ENCODE measurements at regions not wholly inside any gene's neighbourhood (a gene's known extent, or its start where the extent isn't known, plus 50 kb on each side); places are given as distances from the start of the nearest gene placed in this dataset.

- Mint-ChIP-seq H3K9me3 (ENCODE audit: low read depth) (no peaks in the 10 kb centered on the region), H3K4me1 (ENCODE audit: low read depth) (peaks cover 27% of the 10 kb centered on the region), H3K27me3 (no peaks in the 10 kb centered on the region), H3K4me3 (no peak overlapping the region), H3K36me3 (no peaks in the 10 kb centered on the region), H3K27ac (no peak overlapping the region)
These were observed 215.6 kb downstream of the PDCD6IP start for GRCh38 chr3:34013818-34014570.

DNA sequence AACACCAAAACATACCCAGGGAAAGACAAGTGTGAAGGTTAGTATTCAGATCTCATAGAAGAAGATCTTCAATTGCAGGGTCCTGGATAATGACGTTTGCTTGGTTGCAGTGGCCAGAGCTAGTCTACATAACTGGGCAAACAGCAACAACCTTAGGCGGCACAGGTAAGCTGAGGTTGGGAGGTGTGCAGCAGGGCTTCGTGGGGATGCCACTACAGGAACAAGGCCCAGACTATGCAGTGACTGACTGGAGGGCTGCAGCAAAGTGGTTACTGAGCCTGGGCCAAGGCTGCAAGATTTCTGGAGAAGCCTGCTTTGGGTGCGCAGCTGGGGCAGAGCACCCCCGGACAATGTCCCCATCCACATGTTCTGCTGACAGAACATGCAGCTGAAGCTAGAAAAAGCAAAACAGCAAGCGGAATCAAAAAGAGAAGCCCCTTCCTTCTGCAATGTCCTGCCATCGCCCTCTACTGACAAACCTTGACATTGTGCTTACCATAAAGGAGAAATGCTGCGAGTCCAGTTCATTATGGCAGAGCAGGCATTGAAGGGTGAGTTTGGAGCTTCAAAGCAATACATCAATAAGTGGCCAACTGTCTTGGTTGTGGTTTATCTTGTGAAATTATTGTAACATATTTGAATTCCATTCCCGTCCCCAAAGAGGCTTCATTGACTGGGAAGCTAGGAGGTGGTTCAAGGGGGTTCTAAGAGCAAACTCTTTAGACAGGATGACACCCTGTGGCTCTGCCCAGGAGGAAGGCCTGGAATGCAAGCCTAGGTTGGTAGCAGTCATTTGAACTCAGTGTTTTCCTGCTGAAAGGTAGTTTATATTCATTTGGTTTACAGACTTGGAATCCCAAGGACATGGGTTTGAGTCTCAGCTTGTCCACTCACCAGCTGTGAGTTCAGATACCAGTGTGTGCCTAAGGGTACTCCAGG, 217.0 kb downstream of the PDCD6IP start:
- H3K4me3 Mint-ChIP-seq: no peak overlapping the region
- no peaks in the 10 kb centered on the region for H3K9me3 Mint-ChIP-seq (ENCODE audit: low read depth)
- no peaks in the 10 kb centered on the region for H3K27me3 Mint-ChIP-seq
- H3K4me1 Mint-ChIP-seq (ENCODE audit: low read depth): peaks cover 37% of the 10 kb centered on the region
- H3K27ac Mint-ChIP-seq: no peak overlapping the region
- H3K36me3 Mint-ChIP-seq: peaks cover 2% of the 10 kb centered on the region

DNA sequence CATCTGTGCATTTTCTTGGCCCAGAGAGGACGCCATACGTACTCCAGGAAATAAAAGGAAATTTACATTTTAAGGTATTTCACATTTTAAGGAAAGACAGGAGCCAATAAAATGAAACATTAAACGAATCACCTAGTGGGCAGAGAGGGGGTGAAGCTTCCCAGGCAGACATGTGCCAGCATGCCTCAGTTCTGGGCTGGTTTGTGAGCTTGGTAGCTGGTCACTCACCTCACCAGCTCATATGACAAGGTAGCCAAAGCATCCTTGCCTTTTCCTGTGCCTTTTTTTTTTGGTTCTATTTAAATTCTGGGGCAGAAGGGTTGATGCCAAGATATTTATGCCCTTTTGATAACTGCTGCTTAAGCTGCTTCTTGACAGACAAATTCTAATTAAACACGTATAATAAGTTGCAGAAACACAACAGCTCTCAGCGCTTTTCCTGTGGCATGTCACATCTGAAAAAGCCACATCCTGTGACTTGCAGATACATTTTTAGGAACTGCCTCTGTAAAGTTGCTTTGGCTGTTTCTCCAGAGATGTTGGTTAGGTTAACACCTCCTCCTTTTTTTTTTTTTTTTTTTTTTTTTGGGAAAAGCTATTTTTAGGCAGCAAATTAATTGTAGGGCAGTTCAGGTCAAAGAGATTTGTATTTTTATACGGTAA, 218.6 kb downstream of the PDCD6IP start:
- H3K27ac Mint-ChIP-seq: peak overlapping the region; percentile 35
- peak overlapping the region; percentile 55 for H3K4me3 Mint-ChIP-seq

DNA sequence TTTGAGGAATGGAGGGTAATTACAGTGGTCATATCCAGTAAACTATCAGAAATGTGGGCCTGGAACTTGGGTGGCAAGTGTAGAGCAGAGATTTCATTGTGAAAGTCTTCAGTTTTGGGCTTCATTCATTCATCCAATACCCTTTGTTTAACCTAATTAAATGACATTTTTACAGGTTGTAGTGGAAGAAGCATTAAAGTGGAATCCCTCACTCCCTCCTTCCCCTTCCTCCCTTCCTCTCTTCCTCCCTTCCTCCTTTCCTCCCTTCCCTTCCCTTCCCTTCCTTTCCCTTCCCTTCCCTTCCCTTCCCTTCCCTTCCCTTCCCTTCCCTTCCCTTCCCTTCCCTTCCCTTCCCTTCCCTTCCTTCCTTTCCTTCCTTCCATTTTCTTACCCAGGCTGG, 219.3 kb downstream of the PDCD6IP start:
- Mint-ChIP-seq H3K4me3 (peak overlapping the region; percentile 46), H3K27me3 (no peaks in the 10 kb centered on the region), H3K9me3 (ENCODE audit: low read depth) (no peaks in the 10 kb centered on the region), H3K4me1 (ENCODE audit: low read depth) (peaks cover 43% of the 10 kb centered on the region), H3K27ac (peak overlapping the region; percentile 47), H3K36me3 (peaks cover 2% of the 10 kb centered on the region)

More for the DNA sequence above, 218.6 kb downstream of the PDCD6IP start:
- H3K9me3 Mint-ChIP-seq (ENCODE audit: low read depth): no peaks in the 10 kb centered on the region
- peaks cover 43% of the 10 kb centered on the region for H3K4me1 Mint-ChIP-seq (ENCODE audit: low read depth)
- H3K27me3 Mint-ChIP-seq: no peaks in the 10 kb centered on the region
- H3K36me3 Mint-ChIP-seq: peaks cover 2% of the 10 kb centered on the region

GRCh38 chr3:34019158-34019557, 220.7 kb downstream of the PDCD6IP start:
- Mint-ChIP-seq H3K4me3 (no peak overlapping the region), H3K9me3 (ENCODE audit: low read depth) (no peaks in the 10 kb centered on the region), H3K27me3 (no peaks in the 10 kb centered on the region), H3K36me3 (peaks cover 2% of the 10 kb centered on the region), H3K4me1 (ENCODE audit: low read depth) (peaks cover 43% of the 10 kb centered on the region), H3K27ac (no peak overlapping the region)

DNA sequence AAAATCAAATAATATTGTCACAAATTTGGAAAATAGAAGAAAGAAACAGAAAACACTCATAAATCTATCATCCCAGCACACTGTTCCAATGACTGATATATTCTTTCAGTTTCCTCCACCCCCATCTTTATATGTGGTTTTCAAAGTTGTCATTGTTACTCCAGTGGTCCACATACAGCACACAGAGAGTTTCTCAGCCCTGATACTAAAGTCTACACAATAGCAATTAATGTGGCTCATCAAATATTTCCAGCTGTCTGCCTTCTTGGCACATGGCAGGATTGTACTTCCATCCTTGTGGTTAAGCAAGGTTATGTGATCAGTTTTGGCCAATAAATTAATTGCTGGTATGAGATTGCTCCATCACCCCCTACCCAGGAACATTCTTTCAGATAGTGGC, 221.7 kb downstream of the PDCD6IP start:
- H3K36me3 Mint-ChIP-seq: peaks cover 2% of the 10 kb centered on the region
- H3K27me3 Mint-ChIP-seq: no peaks in the 10 kb centered on the region
- H3K4me3 Mint-ChIP-seq: no peak overlapping the region
- peaks cover 43% of the 10 kb centered on the region for H3K4me1 Mint-ChIP-seq (ENCODE audit: low read depth)
- H3K9me3 Mint-ChIP-seq (ENCODE audit: low read depth): no peaks in the 10 kb centered on the region
- no peak overlapping the region for H3K27ac Mint-ChIP-seq

DNA sequence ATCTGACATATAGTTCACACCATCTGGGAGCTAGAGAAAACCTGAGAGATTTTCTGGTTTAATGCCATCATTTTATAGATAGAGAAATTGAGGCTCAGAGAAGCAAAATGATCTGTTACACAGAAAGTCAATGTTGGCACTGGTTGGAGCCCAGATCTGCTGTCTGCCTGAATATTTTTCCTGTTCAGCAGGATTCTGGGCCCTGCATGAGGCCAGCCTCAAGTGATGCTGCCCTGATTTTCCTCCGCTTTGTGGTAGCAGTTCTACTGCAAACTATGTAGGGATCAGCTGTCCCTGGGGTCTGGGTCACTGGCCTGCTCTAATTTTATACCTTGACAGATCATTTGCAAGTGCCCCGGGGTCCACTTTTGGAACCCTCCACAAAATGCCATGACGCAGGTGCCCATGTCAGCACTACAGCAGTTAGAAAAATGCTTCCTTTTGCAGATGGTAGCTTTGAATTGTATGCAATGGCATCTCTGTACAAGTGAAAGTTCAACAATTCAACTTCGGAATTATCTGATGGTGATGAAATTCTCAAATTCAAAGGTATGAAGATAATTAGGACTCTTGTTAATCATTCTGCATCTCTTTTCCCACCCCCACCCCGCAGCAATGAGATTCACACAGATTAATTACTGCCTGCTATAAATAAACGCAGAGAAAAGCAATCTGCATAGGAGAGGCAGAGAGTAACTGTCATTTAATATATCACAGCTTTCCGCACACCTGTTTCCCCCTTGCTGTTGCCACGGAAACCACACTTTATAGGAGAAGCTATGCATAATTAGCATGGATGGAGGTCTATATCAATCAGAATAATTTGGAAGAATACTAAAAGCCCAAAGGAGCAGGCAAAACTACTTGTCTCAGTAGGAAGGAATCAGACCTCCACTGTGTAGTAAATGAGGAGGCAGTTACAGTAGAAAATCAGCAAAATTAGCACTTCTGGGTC, 222.6 kb downstream of the PDCD6IP start:
- Mint-ChIP-seq H3K4me1 (ENCODE audit: low read depth) (peaks cover 40% of the 10 kb centered on the region), H3K36me3 (peaks cover 2% of the 10 kb centered on the region), H3K27ac (no peak overlapping the region), H3K9me3 (ENCODE audit: low read depth) (no peaks in the 10 kb centered on the region), H3K4me3 (no peak overlapping the region), H3K27me3 (no peaks in the 10 kb centered on the region)

- Mint-ChIP-seq H3K9me3 (ENCODE audit: low read depth) (no peaks in the 10 kb centered on the region), H3K4me1 (ENCODE audit: low read depth) (peaks cover 29% of the 10 kb centered on the region), H3K27me3 (no peaks in the 10 kb centered on the region), H3K27ac (no peak overlapping the region), H3K4me3 (no peak overlapping the region), H3K36me3 (peaks cover 2% of the 10 kb centered on the region)
These were observed 223.7 kb downstream of the PDCD6IP start for GRCh38 chr3:34022147-34022546.

DNA sequence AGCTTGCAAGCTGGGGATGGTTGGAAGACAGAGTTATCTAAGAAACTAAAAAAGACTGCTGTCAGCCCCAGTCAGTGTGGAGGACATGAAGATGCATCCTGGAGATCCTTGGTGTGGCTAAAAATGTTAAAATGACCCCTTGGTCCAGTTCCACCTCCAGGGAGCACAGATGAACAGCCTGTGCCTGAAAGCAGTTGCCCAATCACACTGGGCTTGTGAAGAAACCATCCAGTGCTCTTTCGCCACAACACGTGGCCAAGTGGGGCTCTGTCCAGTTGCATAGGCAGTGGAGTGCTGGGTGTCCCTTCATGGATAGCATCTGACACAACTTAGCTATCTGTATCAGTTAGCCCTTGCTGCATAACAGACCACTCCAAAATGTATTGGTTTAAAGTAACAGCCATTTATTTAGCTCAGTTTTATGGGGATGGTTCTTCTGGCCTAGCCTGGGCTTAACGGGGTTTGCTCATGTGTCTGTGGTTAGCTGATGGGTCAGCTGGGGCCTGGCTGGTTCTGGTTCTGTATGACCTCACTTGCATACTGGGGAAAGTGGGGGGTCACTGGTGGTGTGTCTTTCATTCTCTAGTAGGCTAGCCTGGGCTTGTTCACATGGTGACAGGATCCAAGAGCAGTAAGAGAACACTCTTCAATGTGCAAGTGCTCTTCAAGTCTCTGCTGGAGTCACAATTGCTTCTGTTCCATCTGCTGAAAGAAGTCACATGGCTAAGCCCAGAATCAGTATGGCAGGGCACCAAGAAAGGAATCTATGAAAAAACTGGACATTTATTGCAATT, 226.2 kb downstream of the PDCD6IP start:
- no peaks in the 10 kb centered on the region for H3K27me3 Mint-ChIP-seq
- peaks cover 2% of the 10 kb centered on the region for H3K36me3 Mint-ChIP-seq
- H3K27ac Mint-ChIP-seq: no peak overlapping the region
- no peak overlapping the region for H3K4me3 Mint-ChIP-seq
- H3K9me3 Mint-ChIP-seq (ENCODE audit: low read depth): no peaks in the 10 kb centered on the region
- peaks cover 16% of the 10 kb centered on the region for H3K4me1 Mint-ChIP-seq (ENCODE audit: low read depth)

DNA sequence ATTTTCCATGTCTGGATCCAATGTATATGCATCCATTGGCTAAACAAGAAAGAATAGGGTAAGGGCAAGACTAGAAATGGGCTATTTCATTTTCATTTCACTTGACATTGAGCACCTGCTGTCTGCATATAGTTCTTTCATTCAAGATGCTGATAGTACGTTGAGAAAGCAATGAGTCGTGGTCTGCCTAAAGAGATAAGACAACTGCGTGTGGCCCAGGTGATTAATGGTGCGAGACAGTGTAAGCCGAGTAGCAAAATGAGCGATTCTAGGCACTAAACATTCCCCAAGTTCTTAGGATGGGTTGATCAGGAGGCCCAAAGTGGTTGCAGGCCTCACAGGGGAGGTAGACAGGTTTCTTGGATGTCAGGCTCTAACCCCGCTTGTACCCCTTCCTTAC, 235.4 kb downstream of the PDCD6IP start:
- H3K4me3 Mint-ChIP-seq: no peak overlapping the region
- H3K9me3 Mint-ChIP-seq (ENCODE audit: low read depth): no peaks in the 10 kb centered on the region
- H3K4me1 Mint-ChIP-seq (ENCODE audit: low read depth): no peaks in the 10 kb centered on the region
- no peaks in the 10 kb centered on the region for H3K36me3 Mint-ChIP-seq
- no peak overlapping the region for H3K27ac Mint-ChIP-seq
- no peaks in the 10 kb centered on the region for H3K27me3 Mint-ChIP-seq

- H3K4me1 Mint-ChIP-seq (ENCODE audit: low read depth): no peaks in the 10 kb centered on the region
- H3K9me3 Mint-ChIP-seq (ENCODE audit: low read depth): no peaks in the 10 kb centered on the region
- H3K36me3 Mint-ChIP-seq: no peaks in the 10 kb centered on the region
- no peak overlapping the region for H3K27ac Mint-ChIP-seq
- H3K27me3 Mint-ChIP-seq: no peaks in the 10 kb centered on the region
- H3K4me3 Mint-ChIP-seq: no peak overlapping the region
These were observed 236.4 kb downstream of the PDCD6IP start for GRCh38 chr3:34034840-34035239.

- no peaks in the 10 kb centered on the region for H3K27me3 Mint-ChIP-seq
- H3K9me3 Mint-ChIP-seq (ENCODE audit: low read depth): no peaks in the 10 kb centered on the region
These were observed 237.3 kb downstream of the PDCD6IP start for GRCh38 chr3:34035775-34036174.

DNA sequence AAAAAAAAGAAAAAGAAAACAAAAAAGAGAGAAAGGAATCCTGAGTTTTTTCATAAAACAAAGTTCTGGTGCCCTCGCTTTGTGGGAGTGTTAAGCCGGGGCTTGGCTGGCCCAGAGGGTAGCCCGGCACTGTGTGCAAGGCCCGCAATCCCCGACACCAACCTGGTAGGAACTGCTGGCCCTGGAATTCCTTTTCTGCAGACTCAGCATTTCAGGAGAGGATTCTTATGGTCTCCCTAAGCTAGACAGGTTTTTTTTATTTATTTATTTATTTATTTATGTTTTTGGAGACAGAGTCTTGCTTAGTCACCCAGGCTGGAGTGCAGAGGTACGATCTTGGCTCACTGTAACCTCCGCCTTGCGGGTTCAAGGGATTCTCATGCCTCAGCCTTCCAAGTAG, 238.8 kb downstream of the PDCD6IP start:
- Mint-ChIP-seq H3K27ac (no peak overlapping the region), H3K9me3 (ENCODE audit: low read depth) (no peaks in the 10 kb centered on the region), H3K4me1 (ENCODE audit: low read depth) (no peaks in the 10 kb centered on the region), H3K36me3 (no peaks in the 10 kb centered on the region), H3K4me3 (no peak overlapping the region), H3K27me3 (no peaks in the 10 kb centered on the region)

More at GRCh38 chr3:34035775-34036174, 237.3 kb downstream of the PDCD6IP start:
- Mint-ChIP-seq H3K4me3 (no peak overlapping the region), H3K36me3 (no peaks in the 10 kb centered on the region), H3K27ac (no peak overlapping the region), H3K4me1 (ENCODE audit: low read depth) (no peaks in the 10 kb centered on the region)

Measured in activated naive CD8-positive, alpha-beta T cell (primary cell).